GM21786 (cell line): ENCODE measurements at regions not wholly inside any gene's neighbourhood (a gene's known extent, or its start where the extent isn't known, plus 50 kb on each side); places are given as distances from the start of the nearest gene placed in this dataset.

ENCODE experiments used
- ATAC-seq: cut with Tn5 transposase; IDR thresholded peaks from one replicate; pipeline ENCODE4 v1.9.1; 2021; ENCODE audit not compliant: unreplicated experiment

DNA sequence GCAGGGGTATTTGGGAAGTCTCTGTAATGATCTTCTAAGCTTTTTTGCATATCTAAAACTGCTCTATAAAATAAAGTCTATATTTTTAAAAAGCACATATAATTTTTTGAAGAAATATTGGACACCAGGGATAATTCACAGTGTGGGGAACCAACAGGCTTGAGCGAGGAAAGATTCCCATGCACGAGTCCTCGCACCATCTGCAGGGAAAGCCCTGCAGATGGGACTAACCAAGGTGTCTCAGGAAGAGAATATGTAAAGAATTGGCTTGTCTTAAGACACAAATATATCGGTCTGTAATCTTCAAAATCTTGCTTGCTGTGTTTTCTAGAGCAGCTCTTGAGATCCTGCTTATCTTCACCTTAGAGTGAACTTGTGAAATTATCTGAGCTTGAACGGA is 77.2 kb upstream of the SEMA6D start:
- no peak for ATAC-seq

DNA sequence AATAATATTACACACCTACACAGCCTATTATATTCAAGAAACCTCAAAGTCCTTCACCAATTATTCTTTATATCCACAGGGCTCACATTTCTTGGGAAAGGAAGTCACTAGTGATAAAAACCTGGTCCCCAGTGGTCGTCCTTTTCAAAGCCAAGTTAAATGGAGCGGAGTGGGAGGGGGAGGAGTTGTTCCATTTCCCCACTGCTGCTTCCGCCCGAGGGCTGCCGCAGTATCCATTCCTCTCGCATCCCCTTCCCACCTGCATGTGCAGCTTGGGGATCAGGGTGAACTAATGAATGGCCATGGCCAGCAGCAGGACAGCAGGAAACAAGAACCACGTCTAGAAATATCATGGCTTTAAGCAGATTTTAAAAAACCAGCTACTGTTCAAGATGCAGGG is 76.4 kb upstream of the SEMA6D start:
- no peak for ATAC-seq

DNA sequence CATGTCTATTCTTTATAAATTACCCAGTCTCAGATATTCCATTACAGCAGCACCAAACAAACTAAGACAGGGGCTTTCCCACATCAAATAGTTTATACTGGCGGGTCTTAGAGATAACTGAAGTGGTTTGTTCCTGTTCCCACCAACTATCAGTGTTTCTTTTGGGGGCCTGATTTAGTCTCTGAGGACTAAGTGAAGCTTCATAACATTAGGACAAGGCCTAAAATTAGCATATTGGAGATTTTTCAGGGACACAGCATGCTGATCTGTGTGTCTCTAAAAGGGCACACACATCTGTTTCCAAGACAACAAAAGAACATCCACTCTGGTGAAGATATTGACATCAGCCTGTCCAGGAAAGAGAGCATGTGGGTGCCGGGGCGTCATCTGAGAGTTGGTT is 72.6 kb upstream of the SEMA6D start:
- no peak for ATAC-seq

DNA sequence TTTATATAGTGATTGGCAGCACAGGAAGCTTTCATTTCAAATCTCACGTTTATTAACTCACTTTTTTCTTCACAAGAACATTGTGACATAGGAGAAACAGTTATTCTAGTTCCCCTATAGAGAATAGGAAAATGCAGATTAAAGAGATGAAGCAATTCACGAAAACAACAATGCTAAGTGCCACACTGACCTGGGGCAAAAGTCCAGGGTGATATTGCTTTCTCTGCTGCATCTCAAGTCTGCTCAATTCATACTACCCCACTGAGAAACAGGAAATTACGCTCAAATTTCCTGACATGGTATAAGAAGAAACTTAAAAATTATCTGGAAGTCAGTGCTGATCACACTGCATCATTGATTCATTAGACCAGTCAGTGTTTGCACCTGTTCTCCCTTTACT is 66.7 kb upstream of the SEMA6D start:
- ATAC-seq: no peak

DNA sequence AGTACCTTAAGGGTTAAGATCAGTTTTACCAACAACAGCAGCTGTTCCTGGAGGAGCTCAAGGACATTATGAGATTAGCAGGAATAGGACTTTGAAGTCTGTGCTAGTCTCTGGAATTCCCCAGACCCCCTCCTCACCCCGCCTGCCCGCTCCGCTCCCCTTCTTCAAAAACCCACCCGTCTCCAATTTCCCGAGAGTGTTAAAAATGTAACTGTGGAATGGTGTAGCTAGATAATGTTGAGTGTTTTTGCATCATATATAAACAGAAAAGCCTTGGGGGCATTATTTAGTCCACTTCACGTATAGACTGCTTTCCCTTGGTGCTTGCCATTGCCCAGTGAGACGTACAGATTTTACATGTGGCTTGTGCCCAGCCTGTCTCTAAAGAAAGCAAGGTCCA is 65.0 kb upstream of the SEMA6D start:
- no peak for ATAC-seq

DNA sequence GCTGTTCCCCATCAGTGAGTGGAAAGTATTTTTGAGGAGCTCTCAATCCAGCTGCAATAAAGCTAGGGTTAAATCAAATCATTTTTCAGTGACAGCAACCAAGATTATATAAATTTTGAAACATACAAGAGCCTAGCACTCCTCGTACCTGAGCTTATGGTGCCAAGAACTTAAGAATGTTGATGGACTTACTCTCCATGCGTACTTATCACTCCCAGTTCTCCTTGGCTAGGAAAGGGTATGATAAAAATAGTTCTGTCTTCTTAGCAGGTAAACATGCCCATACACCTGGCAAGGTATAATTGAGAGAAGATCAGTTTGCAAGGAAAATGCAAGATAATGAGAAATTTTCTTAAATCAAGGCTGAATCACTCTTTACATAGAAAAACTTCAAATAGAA is 64.5 kb upstream of the SEMA6D start:
- no peak for ATAC-seq

DNA sequence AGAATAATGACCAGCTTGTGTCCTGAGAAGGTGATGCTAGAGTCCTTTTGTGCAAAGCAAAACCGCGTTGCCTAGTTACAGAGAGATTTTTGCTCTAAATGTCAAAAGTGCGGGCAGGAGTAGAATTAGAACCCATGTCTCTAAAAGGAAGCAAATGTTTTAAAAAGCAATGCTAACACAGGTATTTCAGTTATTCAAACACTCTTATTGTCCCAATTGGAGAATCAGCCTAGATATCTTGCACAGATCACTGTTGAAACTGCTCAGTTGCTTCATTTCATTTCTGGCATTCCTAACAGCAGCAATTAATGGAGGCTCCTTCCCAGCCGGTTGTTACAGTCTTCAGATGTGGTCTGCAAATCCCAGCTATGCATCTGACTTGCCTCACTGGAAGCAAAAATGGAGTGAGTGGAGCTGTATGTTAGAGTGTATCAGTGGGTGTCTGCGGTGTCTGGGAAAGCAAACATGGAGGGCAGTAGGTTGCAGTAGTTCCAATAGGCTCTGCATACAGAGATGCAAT is 55.6 kb upstream of the SEMA6D start:
- no peak for ATAC-seq

DNA sequence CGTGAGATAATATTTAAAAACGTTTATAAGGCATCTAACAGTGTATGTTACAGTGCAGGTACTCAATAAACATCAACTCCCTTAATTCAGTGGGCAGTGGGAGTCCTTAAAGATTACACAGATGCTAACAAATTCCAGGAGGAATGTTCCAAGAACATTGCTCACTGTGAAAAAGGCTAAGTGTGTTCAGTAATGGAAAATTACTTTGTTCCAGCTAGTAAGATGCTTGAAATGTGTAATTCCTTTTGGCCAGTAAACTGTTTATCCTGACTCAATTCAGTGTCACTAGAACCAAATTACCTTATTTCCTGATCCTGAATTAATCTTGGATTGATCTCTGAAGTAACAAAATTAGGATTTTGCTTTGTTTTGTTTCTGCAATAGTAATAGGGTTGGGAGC is 54.2 kb upstream of the SEMA6D start:
- no peak for ATAC-seq
